HCT116 (cell line): ENCODE measurements at regions not wholly inside any gene's neighbourhood (a gene's known extent, or its start where the extent isn't known, plus 50 kb on each side); places are given as distances from the start of the nearest gene placed in this dataset.

Source experiments
- ATAC-seq: fragments of 200-7000 bp; cut with Tn5 transposase; 2 replicates; pipeline ENCODE4 v1.9.1; 2020; ENCODE audit warnings: mild to moderate bottlenecking, moderate library complexity
- BruUV-seq: library from RNA; stranded (reverse); fragments of 400-500 nt; replicated peaks from 2 replicates; lab custom pipeline; 2021; lab: Mats Ljungman, UMichigan
- CTCF ChIA-PET: fragments of 300-600 bp; sonication (Branson Sonifier 250); formaldehyde crosslinking; loops from one replicate; lab custom pipeline; 2021; ENCODE audit warnings: antibody characterized with exemption; lab: Charles Lee
- POLR2A ChIA-PET: fragments of 300-600, 350-600 bp; sonication (Branson Sonifier 250); formaldehyde crosslinking; loops from one replicate; lab custom pipeline; 2021; ENCODE audit warnings: antibody characterized with exemption; lab: Charles Lee
- RAD21 ChIA-PET, 2 experiments: fragments of 300-600 bp; sonication (Branson Sonifier 250); formaldehyde crosslinking; loops; one replicate each; lab custom pipeline; 2023; ENCODE audit warnings: low total read pairs in 2 of 2; ENCODE audit not compliant: uncharacterized antibody in 2 of 2, unreplicated experiment in 2 of 2, low non-redundant PET in 1 of 2; lab: Charles Lee
- DNase-seq: peaks from one replicate; pipeline ENCODE4 v3.0.0-alpha.2; 2010; ENCODE audit warnings: low read depth, low spot score
- H2AFZ ChIP-seq: fragments of 200-600 bp; shearing (Covaris generic), sonication (generic); 2 replicates; pipeline ENCODE4 v1.6.1; 2017; ENCODE audit warnings: low read depth, mixed run types, mixed read lengths, antibody characterized with exemption, low read length; ENCODE audit not compliant: poor library complexity, severe bottlenecking
- H3K27ac ChIP-seq: 2 replicates; pipeline ENCODE4 v1.5.1; 2012; ENCODE audit warnings: low read depth, low read length
- H3K27me3 ChIP-seq: fragments of 200-600 bp; sonication (generic); 2 replicates; pipeline ENCODE4 v1.6.1; 2016; ENCODE audit warnings: mixed run types, low read length, mixed read lengths; ENCODE audit not compliant: insufficient read depth
- H3K36me3 ChIP-seq, 2 experiments: fragments of 200-500 bp in 1 of 2; fragments of 200-600 bp in 1 of 2; sonication (Bioruptor generic) in 1 of 2; sonication (generic) in 1 of 2; 2 replicates each; pipeline versions ENCODE4 v1.5.1 to v1.6.1; 2014 to 2016; ENCODE audit warnings: low read length in 2 of 2, inconsistent platforms in 1 of 2, mixed read lengths in 1 of 2, mixed run types in 1 of 2; ENCODE audit not compliant: insufficient read depth in 2 of 2, control insufficient read depth in 1 of 2
- H3K4me1 ChIP-seq, 2 experiments: fragments of 200-600 bp in 1 of 2; sonication (generic) in 1 of 2; 2 replicates each; pipeline versions ENCODE4 v1.5.1 to v1.6.1; 2012 to 2017; ENCODE audit warnings: low read length in 2 of 2, inconsistent platforms in 1 of 2, mild to moderate bottlenecking in 1 of 2, mixed read lengths in 1 of 2, mixed run types in 1 of 2, moderate library complexity in 1 of 2; ENCODE audit not compliant: insufficient read depth in 2 of 2, control insufficient read depth in 1 of 2
- H3K4me2 ChIP-seq: fragments of 200-600 bp; sonication (generic); 2 replicates; pipeline ENCODE4 v1.6.1; 2017; ENCODE audit warnings: mixed run types, low read length, mixed read lengths
- H3K4me3 ChIP-seq, 2 experiments: fragments of 200-600 bp in 1 of 2; sonication (generic) in 1 of 2; replicated peaks in 1 of 2; 2 replicates each; pipeline ENCODE4 v1.5.1; 2011 to 2016; ENCODE audit warnings: low read length in 2 of 2, control low read depth in 1 of 2, low read depth in 1 of 2, mild to moderate bottlenecking in 1 of 2, mixed read lengths in 1 of 2, mixed run types in 1 of 2
- H3K79me2 ChIP-seq: fragments of 200-600 bp; sonication (generic); 2 replicates; pipeline ENCODE4 v1.6.1; 2017; ENCODE audit warnings: mild to moderate bottlenecking, mixed run types, low read length, moderate library complexity, mixed read lengths; ENCODE audit not compliant: insufficient read depth
- H3K9ac ChIP-seq: fragments of 200-600 bp; sonication (generic); 2 replicates; pipeline ENCODE4 v1.6.1; 2016; ENCODE audit warnings: low read length, mixed read lengths
- H3K9me2 ChIP-seq: fragments of 200-600 bp; sonication (generic), shearing (Covaris generic); 2 replicates; pipeline ENCODE4 v1.6.1; 2017; ENCODE audit warnings: mixed run types, mild to moderate bottlenecking, moderate library complexity; ENCODE audit not compliant: insufficient read depth
- H3K9me3 ChIP-seq, 2 experiments: fragments of 200-500 bp in 1 of 2; fragments of 200-600 bp in 1 of 2; sonication (Bioruptor generic) in 1 of 2; sonication (generic) in 1 of 2; 2 replicates each; pipeline ENCODE4 v1.6.1; 2014 to 2017; ENCODE audit warnings: low read length in 2 of 2, mixed read lengths in 2 of 2, inconsistent platforms in 1 of 2, low read depth in 1 of 2, mild to moderate bottlenecking in 1 of 2, mixed run types in 1 of 2, moderate library complexity in 1 of 2; ENCODE audit not compliant: control insufficient read depth in 1 of 2, insufficient read depth in 1 of 2
- H4K20me1 ChIP-seq: fragments of 200-600 bp; sonication (generic), shearing (Covaris generic); 2 replicates; pipeline ENCODE4 v1.6.1; 2017; ENCODE audit warnings: mixed run types, mild to moderate bottlenecking, moderate library complexity; ENCODE audit not compliant: insufficient read depth
- CBX3 ChIP-seq: IDR thresholded peaks from 2 replicates; pipeline ENCODE4 v1.6.1; 2012; ENCODE audit warnings: low read depth
- CEBPB ChIP-seq: IDR thresholded peaks from 2 replicates; pipeline ENCODE4 v1.6.1; 2012; ENCODE audit warnings: low read depth
- EGR1 ChIP-seq: IDR thresholded peaks from 2 replicates; pipeline ENCODE4 v1.6.1; 2012; ENCODE audit warnings: low read depth
- ELF1 ChIP-seq: IDR thresholded peaks from 2 replicates; pipeline ENCODE4 v1.6.1; 2012; ENCODE audit warnings: low read depth, borderline replicate concordance
- EZH2 ChIP-seq: fragments of 200-600 bp; sonication (generic); IDR thresholded peaks from 2 replicates; pipeline ENCODE4 v1.6.1; 2017; ENCODE audit warnings: antibody characterized with exemption, mixed run types
- FOSL1 ChIP-seq: IDR thresholded peaks from 2 replicates; pipeline ENCODE4 v1.6.1; 2012; ENCODE audit warnings: low read depth
- JUND ChIP-seq: IDR thresholded peaks from 2 replicates; pipeline ENCODE4 v1.6.1; 2012
- RAD21 ChIP-seq: IDR thresholded peaks from 2 replicates; pipeline ENCODE4 v1.6.1; 2012; ENCODE audit warnings: low read depth, mild to moderate bottlenecking
- SIN3A ChIP-seq: IDR thresholded peaks from 2 replicates; pipeline ENCODE4 v1.6.1; 2012; ENCODE audit warnings: low read depth
- TCF7L2 ChIP-seq: IDR thresholded peaks from 2 replicates; pipeline ENCODE4 v1.7.0; 2011; ENCODE audit warnings: borderline replicate concordance, inconsistent platforms; ENCODE audit not compliant: insufficient read depth, insufficient read length; ENCODE audit errors: extremely low read depth
- ZFX ChIP-seq: fragments of 450-650 bp; IDR thresholded peaks from 2 replicates; pipeline ENCODE4 v1.6.1; 2017
- ZNF274 ChIP-seq: fragments of 200-500 bp; sonication (Bioruptor generic); IDR thresholded peaks from 2 replicates; pipeline ENCODE4 v1.6.1; 2014; ENCODE audit warnings: mild to moderate bottlenecking, low read depth, low read length, inconsistent platforms
- intact Hi-C: fragments of 100-400 bp; cut with micrococcal nuclease; formaldehyde crosslinking; loops from 2 replicates; pipeline ENCODE4 v1.10.0; 2022
- TF ChIP-seq, protein P1 (sequence below): IDR thresholded peaks from 2 replicates; pipeline ENCODE4 v1.6.1; 2012
- TF ChIP-seq, protein P2 (sequence below), 3 experiments: fragments of 200-600 bp in 1 of 3; sonication (generic) in 1 of 3; IDR thresholded peaks in 2 of 3; conservative IDR thresholded peaks in 1 of 3; 2 replicates each; pipeline ENCODE4 v1.5.1; 2012 to 2017; ENCODE audit warnings: low read depth in 2 of 3, low read length in 2 of 3, antibody characterized with exemption in 1 of 3, borderline replicate concordance in 1 of 3, control low read depth in 1 of 3, mild to moderate bottlenecking in 1 of 3, mixed read lengths in 1 of 3, mixed run types in 1 of 3, moderate library complexity in 1 of 3; ENCODE audit not compliant: insufficient read depth in 1 of 3
- TF ChIP-seq, protein P3 (sequence below): IDR thresholded peaks from 2 replicates; pipeline ENCODE4 v1.6.1; 2012
- TF ChIP-seq, protein P4 (sequence below): IDR thresholded peaks from 2 replicates; pipeline ENCODE4 v1.6.1; 2012; ENCODE audit warnings: low read depth

DNA sequence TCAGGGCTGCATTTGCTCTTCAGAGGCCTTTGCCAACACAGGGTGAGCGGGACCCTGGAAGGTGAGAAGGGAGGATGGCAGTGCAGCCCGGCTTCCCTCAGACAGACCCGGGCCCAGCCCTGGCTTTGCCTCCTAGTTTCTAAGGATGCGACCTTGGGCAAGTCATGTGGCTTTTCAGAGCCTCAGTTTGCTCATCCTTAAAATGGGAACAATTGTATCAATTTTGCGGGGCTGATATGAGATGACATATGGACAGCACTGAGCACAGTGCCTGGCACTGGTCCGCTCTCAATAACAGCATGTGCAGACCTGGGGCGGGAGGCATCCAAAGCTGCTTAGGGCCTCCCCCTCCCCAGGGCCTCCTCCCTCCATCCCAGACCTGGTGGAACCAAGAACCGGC, 74.7 kb upstream of the THY1 start:
- no peaks in the 10 kb centered on the region for H3K4me1 ChIP-seq
- ChIA-PET CTCF (no interaction called here), POLR2A (no interaction called here), RAD21 (no interaction called here)
- no peaks in the 10 kb centered on the region for H3K9me3 ChIP-seq
- H3K79me2 ChIP-seq = no peaks in the 10 kb centered on the region
- ATAC-seq (no peak), DNase-seq (no peak)
- no peak overlapping the region for H3K27ac ChIP-seq
- intact Hi-C loops = no loop called here
- no peak overlapping the region for H3K4me2 ChIP-seq
- no peaks in the 10 kb centered on the region for H3K27me3 ChIP-seq
- no peaks in the 10 kb centered on the region for H3K36me3 ChIP-seq
- TF ChIP-seq, protein P1, sequence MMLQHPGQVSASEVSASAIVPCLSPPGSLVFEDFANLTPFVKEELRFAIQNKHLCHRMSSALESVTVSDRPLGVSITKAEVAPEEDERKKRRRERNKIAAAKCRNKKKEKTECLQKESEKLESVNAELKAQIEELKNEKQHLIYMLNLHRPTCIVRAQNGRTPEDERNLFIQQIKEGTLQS = no peak
- TF ChIP-seq, protein P2, sequence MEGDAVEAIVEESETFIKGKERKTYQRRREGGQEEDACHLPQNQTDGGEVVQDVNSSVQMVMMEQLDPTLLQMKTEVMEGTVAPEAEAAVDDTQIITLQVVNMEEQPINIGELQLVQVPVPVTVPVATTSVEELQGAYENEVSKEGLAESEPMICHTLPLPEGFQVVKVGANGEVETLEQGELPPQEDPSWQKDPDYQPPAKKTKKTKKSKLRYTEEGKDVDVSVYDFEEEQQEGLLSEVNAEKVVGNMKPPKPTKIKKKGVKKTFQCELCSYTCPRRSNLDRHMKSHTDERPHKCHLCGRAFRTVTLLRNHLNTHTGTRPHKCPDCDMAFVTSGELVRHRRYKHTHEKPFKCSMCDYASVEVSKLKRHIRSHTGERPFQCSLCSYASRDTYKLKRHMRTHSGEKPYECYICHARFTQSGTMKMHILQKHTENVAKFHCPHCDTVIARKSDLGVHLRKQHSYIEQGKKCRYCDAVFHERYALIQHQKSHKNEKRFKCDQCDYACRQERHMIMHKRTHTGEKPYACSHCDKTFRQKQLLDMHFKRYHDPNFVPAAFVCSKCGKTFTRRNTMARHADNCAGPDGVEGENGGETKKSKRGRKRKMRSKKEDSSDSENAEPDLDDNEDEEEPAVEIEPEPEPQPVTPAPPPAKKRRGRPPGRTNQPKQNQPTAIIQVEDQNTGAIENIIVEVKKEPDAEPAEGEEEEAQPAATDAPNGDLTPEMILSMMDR (IDR thresholded peaks at IDR 0.05 in 2 of 3, conservative IDR thresholded peaks at IDR 0.05 in 1 of 3; ENCODE audit: borderline replicate concordance in 1 of 3, insufficient read depth in 1 of 3, low read depth in 2 of 3, low read length in 2 of 3) = no peak
- TF ChIP-seq EZH2 = no peak
- no peak for TF ChIP-seq SIN3A
- TF ChIP-seq, protein P3, sequence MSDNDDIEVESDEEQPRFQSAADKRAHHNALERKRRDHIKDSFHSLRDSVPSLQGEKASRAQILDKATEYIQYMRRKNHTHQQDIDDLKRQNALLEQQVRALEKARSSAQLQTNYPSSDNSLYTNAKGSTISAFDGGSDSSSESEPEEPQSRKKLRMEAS = no peak
- no peak for TF ChIP-seq JUND
- TF ChIP-seq ZFX = no peak
- no peak for TF ChIP-seq TCF7L2
- TF ChIP-seq RAD21 = no peak
- no peak for TF ChIP-seq CBX3
- TF ChIP-seq FOSL1 = no peak
- no peak for TF ChIP-seq ZNF274
- TF ChIP-seq CEBPB = no peak
- no peak for TF ChIP-seq ELF1
- no peak for TF ChIP-seq EGR1
- TF ChIP-seq, protein P4, sequence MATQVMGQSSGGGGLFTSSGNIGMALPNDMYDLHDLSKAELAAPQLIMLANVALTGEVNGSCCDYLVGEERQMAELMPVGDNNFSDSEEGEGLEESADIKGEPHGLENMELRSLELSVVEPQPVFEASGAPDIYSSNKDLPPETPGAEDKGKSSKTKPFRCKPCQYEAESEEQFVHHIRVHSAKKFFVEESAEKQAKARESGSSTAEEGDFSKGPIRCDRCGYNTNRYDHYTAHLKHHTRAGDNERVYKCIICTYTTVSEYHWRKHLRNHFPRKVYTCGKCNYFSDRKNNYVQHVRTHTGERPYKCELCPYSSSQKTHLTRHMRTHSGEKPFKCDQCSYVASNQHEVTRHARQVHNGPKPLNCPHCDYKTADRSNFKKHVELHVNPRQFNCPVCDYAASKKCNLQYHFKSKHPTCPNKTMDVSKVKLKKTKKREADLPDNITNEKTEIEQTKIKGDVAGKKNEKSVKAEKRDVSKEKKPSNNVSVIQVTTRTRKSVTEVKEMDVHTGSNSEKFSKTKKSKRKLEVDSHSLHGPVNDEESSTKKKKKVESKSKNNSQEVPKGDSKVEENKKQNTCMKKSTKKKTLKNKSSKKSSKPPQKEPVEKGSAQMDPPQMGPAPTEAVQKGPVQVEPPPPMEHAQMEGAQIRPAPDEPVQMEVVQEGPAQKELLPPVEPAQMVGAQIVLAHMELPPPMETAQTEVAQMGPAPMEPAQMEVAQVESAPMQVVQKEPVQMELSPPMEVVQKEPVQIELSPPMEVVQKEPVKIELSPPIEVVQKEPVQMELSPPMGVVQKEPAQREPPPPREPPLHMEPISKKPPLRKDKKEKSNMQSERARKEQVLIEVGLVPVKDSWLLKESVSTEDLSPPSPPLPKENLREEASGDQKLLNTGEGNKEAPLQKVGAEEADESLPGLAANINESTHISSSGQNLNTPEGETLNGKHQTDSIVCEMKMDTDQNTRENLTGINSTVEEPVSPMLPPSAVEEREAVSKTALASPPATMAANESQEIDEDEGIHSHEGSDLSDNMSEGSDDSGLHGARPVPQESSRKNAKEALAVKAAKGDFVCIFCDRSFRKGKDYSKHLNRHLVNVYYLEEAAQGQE = no peak
- H2AFZ ChIP-seq = no peak overlapping the region
- no peak overlapping the region for H3K9ac ChIP-seq
- H4K20me1 ChIP-seq = no peaks in the 10 kb centered on the region
- H3K4me3 ChIP-seq = no peak overlapping the region
- BruUV-seq = no TSS peak
- no peaks in the 10 kb centered on the region for H3K9me2 ChIP-seq
